Neural cell (in vitro differentiated cells): ENCODE measurements at regions not wholly inside any gene's neighbourhood (a gene's known extent, or its start where the extent isn't known, plus 50 kb on each side); places are given as distances from the start of the nearest gene placed in this dataset.

Experiments used
- H2AFZ ChIP-seq: fragments of 200-600, 300-800 bp; sonication (generic), shearing (Covaris generic); 2 replicates; pipeline ENCODE4 v1.6.0; 2014; ENCODE audit warnings: low read depth, mild to moderate bottlenecking, antibody characterized with exemption, low read length, moderate library complexity
- H3F3A ChIP-seq: fragments of 200-600 bp; shearing (Covaris generic); 2 replicates; pipeline ENCODE4 v1.6.1; 2016; ENCODE audit warnings: mild to moderate bottlenecking, moderate library complexity, mixed read lengths, antibody characterized with exemption, low read length; ENCODE audit not compliant: insufficient read depth, poor library complexity, severe bottlenecking
- H3K27ac ChIP-seq: fragments of 200-600, 300-800 bp; sonication (generic), shearing (Covaris generic); 2 replicates; pipeline ENCODE4 v1.5.1; 2014; ENCODE audit warnings: mild to moderate bottlenecking, low read length, moderate library complexity
- H3K27me3 ChIP-seq: fragments of 300-800, 200-600 bp; sonication (generic), shearing (Covaris generic); 2 replicates; pipeline ENCODE4 v1.6.0; 2014; ENCODE audit warnings: mild to moderate bottlenecking, low read depth, low read length, moderate library complexity; ENCODE audit not compliant: insufficient read depth
- H3K36me3 ChIP-seq: fragments of 300-800, 200-600 bp; sonication (generic), shearing (Covaris generic); 2 replicates; pipeline ENCODE4 v1.5.1; 2014; ENCODE audit warnings: mild to moderate bottlenecking, antibody characterized with exemption, low read length, moderate library complexity; ENCODE audit not compliant: insufficient read depth
- H3K4me2 ChIP-seq: fragments of 300-800, 200-600 bp; sonication (generic), shearing (Covaris generic); 2 replicates; pipeline ENCODE4 v1.6.0; 2014; ENCODE audit warnings: mild to moderate bottlenecking, low read length
- H3K4me3 ChIP-seq: fragments of 300-800, 200-600 bp; sonication (generic), shearing (Covaris generic); 2 replicates; pipeline ENCODE4 v1.5.1; 2014; ENCODE audit warnings: mild to moderate bottlenecking, low read length, moderate library complexity
- H3K79me2 ChIP-seq: fragments of 200-600 bp; shearing (Covaris generic); replicated peaks from 2 replicates; pipeline ENCODE4 v1.6.0; 2014; ENCODE audit warnings: mild to moderate bottlenecking, low read length, moderate library complexity; ENCODE audit not compliant: insufficient read depth
- H3K9ac ChIP-seq: fragments of 300-800, 200-600 bp; sonication (generic), shearing (Covaris generic); 2 replicates; pipeline ENCODE4 v1.6.1; 2016; ENCODE audit warnings: mild to moderate bottlenecking, low read length, mixed read lengths
- H3K9me2 ChIP-seq: fragments of 200-600 bp; shearing (Covaris generic); 2 replicates; pipeline ENCODE4 v1.6.1; 2016; ENCODE audit warnings: mild to moderate bottlenecking, low read length, mixed read lengths; ENCODE audit not compliant: insufficient read depth
- H3K9me3 ChIP-seq: fragments of 200-600, 300-800 bp; sonication (generic), shearing (Covaris generic); 2 replicates; pipeline ENCODE4 v1.6.1; 2016; ENCODE audit warnings: mild to moderate bottlenecking, mixed run types, low read length, moderate library complexity, mixed read lengths
- H4K20me1 ChIP-seq: fragments of 200-600 bp; shearing (Covaris generic); 2 replicates; pipeline ENCODE4 v1.6.1; 2016; ENCODE audit warnings: mild to moderate bottlenecking, mixed run types; ENCODE audit not compliant: insufficient read depth
- CTCF ChIP-seq: fragments of 450-650 bp; IDR thresholded peaks from 2 replicates; pipeline ENCODE4 v1.5.1; 2014; ENCODE audit warnings: antibody characterized with exemption, mild to moderate bottlenecking, moderate library complexity; ENCODE audit not compliant: poor library complexity, severe bottlenecking
- EP300 ChIP-seq: fragments of 450-650 bp; conservative IDR thresholded peaks from 2 replicates; pipeline ENCODE4 v1.6.1; 2014; ENCODE audit warnings: antibody characterized with exemption, mild to moderate bottlenecking, moderate library complexity; ENCODE audit not compliant: poor library complexity, severe bottlenecking
- EZH2 ChIP-seq: fragments of 200-600, 300-800 bp; shearing (Covaris generic), sonication (generic); IDR thresholded peaks from 2 replicates; pipeline ENCODE4 v1.6.1; 2014; ENCODE audit warnings: antibody characterized with exemption, low read length, borderline replicate concordance, mild to moderate bottlenecking; ENCODE audit not compliant: insufficient read depth, poor library complexity, severe bottlenecking
- MXI1 ChIP-seq: fragments of 450-650 bp; conservative IDR thresholded peaks from 2 replicates; pipeline ENCODE4 v1.6.1; 2014; ENCODE audit warnings: antibody characterized with exemption, mild to moderate bottlenecking; ENCODE audit not compliant: poor library complexity, severe bottlenecking
- POLR2AphosphoS5 ChIP-seq: IDR thresholded peaks from 2 replicates; pipeline ENCODE4 v1.6.1; 2012
- RAD21 ChIP-seq: fragments of 450-650 bp; conservative IDR thresholded peaks from 2 replicates; pipeline ENCODE4 v1.6.1; 2014; ENCODE audit warnings: antibody characterized with exemption, mild to moderate bottlenecking, moderate library complexity
- REST ChIP-seq: IDR thresholded peaks from 2 replicates; pipeline ENCODE4 v1.6.1; 2012; ENCODE audit warnings: borderline replicate concordance
- SMC3 ChIP-seq: fragments of 450-650 bp; conservative IDR thresholded peaks from 2 replicates; pipeline ENCODE4 v1.6.1; 2014; ENCODE audit warnings: antibody characterized with exemption, mild to moderate bottlenecking, moderate library complexity; ENCODE audit not compliant: poor library complexity
- TAF1 ChIP-seq: IDR thresholded peaks from 2 replicates; pipeline ENCODE4 v1.6.1; 2012; ENCODE audit warnings: low read depth

GRCh38 chr11:134517621-134518293, 105.7 kb upstream of the B3GAT1 start:
- no peak overlapping the region for H3K4me3 ChIP-seq
- H3K36me3 ChIP-seq: no peaks in the 10 kb centered on the region
- H3K79me2 ChIP-seq: no peaks in the 10 kb centered on the region
- no peaks in the 10 kb centered on the region for H3F3A ChIP-seq
- no peak for TF ChIP-seq REST
- no peak for TF ChIP-seq EP300
- TF ChIP-seq POLR2AphosphoS5: no peak
- TF ChIP-seq RAD21: no peak
- no peak for TF ChIP-seq TAF1
- no peak for TF ChIP-seq CTCF
- TF ChIP-seq EZH2: no peak
- TF ChIP-seq MXI1: no peak
- no peak for TF ChIP-seq SMC3
- no peak overlapping the region for H3K4me2 ChIP-seq
- no peaks in the 10 kb centered on the region for H3K9me2 ChIP-seq
- no peaks in the 10 kb centered on the region for H3K9me3 ChIP-seq
- H2AFZ ChIP-seq: no peak overlapping the region
- no peaks in the 10 kb centered on the region for H3K27me3 ChIP-seq
- H3K9ac ChIP-seq: no peak overlapping the region
- H3K27ac ChIP-seq: no peak overlapping the region
- no peaks in the 10 kb centered on the region for H4K20me1 ChIP-seq

GRCh38 chr11:134517115-134517514, 105.1 kb upstream of the B3GAT1 start:
- H3K36me3 ChIP-seq: no peaks in the 10 kb centered on the region
- H3F3A ChIP-seq: no peaks in the 10 kb centered on the region
- no peak overlapping the region for H2AFZ ChIP-seq
- no peaks in the 10 kb centered on the region for H3K9me3 ChIP-seq
- H3K9ac ChIP-seq: no peak overlapping the region
- H3K79me2 ChIP-seq: no peaks in the 10 kb centered on the region
- TF ChIP-seq TAF1 (no peak), CTCF (no peak), MXI1 (no peak), EZH2 (no peak), POLR2AphosphoS5 (no peak), RAD21 (no peak), SMC3 (no peak), EP300 (no peak), REST (no peak)
- H3K4me2 ChIP-seq: no peak overlapping the region
- H3K9me2 ChIP-seq: no peaks in the 10 kb centered on the region
- H3K4me3 ChIP-seq: no peak overlapping the region
- H3K27me3 ChIP-seq: no peaks in the 10 kb centered on the region
- no peaks in the 10 kb centered on the region for H4K20me1 ChIP-seq
- H3K27ac ChIP-seq: no peak overlapping the region
